ENCODE measurements at regions not wholly inside any gene's neighbourhood (a gene's known extent, or its start where the extent isn't known, plus 50 kb on each side); places are given as distances from the start of the nearest gene placed in this dataset.
"Not testable (repeated sequence)": the region's sequence is repeated elsewhere in the genome, so short reads cannot be mapped to it uniquely, and the experiment has no call there.

DNA sequence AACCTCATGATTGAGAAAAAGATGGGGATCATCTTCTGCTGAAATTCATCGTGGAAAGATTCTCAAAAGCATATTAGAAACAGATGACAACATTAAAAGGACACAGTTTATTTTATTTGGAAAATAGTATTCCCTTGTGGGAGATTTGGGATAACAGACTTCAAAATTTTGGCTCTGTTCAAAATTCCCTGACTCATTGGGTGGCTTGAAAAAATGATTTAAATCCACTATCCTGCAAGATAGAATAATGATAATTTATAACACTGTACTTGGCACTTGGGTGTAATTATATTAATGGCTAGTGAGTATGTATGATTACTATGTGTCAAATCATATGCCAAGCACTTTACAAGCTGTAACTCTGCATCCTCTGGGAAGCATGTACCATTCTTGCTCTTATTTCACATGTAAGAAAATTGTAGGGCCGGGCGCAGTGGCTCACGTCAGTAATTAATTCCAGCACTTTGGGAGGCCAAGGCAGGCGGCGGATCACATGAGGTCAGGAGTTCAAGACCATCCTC, 128.8 kb downstream of the LMNTD1 start:
- peak; percentile 80 for DNase-seq

DNA sequence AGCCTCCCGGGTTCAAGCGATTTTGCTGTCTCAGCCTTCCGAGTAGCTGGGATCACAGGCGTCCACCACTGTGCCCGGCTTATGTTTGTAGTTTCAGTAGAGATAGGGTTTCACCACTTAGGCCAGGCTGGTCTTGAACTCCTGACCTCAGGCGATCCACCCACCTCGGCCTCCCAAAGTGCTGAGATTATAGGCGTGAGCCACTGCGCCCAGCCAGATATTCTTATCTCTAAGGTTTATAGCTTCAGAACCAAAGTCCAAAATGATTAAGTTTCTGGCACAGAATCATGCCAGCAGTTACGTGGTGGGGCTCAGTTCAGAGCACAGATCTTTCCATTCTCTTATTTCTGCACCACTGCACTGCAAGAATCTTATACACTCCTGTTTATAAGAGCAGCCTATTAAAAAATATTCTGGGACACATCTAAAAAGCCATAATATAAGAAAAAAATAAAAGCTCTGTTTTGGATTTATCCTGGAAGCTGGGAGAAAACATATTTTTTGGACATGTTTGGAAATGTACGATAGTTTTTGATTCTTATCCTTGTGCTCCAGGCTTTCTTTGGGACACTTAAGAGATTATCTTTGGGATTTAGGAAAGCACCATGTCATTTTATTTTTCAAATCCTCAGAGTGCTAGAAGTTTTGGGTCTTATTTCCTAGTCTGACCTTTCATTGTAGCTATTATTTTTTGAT, 129.6 kb downstream of the LMNTD1 start:
- peak; percentile 36 for DNase-seq

DNA sequence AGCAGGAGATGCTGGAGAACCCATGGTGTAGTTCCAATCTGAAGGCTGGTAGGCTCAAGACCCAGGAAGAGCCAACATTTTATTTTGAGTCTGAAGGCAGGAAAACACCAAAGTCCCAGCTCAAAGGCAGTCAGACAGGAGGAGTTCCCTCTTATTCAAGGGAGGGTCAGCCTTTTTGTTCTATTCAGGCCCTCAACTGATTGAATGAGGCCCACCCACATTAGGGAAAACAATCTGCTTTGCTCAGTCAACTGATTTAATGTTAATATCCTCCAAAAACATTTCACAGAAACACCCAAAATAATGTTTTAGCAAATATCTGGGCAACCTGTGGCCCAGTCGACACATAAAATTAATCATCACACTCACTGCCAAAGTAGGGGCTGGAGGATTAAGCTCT, 130.8 kb downstream of the LMNTD1 start:
- DNase-seq: no peak

- DNase-seq: no peak
These were observed 131.4 kb downstream of the LMNTD1 start for GRCh38 chr12:25421651-25422167.

DNA sequence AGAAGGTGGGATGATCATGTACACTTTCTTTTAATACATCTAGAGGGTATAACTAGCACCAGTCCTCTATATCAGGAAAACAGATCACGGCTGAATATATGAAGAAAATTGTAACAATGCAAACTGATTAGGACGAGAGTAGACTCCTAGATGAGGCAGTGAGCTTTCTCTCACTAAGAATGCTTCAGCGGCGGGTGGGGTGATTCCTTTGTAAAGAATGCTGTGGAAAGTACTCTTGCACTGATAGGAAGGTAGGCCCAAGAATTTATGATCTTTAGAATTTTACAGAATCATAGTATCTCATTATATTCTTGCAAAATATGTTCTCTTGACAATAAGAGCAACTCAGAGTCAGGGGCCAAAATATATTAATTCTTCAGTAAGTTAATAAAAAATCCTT, 133.0 kb downstream of the LMNTD1 start:
- no peak for DNase-seq

GRCh38 chr12:25419595-25419994, 133.5 kb downstream of the LMNTD1 start:
- no peak for DNase-seq

- DNase-seq: no peak
These were observed 136.0 kb downstream of the LMNTD1 start for GRCh38 chr12:25417071-25417470.

- no peak for DNase-seq
These were observed 136.6 kb downstream of the LMNTD1 start for GRCh38 chr12:25416516-25416915.

DNA sequence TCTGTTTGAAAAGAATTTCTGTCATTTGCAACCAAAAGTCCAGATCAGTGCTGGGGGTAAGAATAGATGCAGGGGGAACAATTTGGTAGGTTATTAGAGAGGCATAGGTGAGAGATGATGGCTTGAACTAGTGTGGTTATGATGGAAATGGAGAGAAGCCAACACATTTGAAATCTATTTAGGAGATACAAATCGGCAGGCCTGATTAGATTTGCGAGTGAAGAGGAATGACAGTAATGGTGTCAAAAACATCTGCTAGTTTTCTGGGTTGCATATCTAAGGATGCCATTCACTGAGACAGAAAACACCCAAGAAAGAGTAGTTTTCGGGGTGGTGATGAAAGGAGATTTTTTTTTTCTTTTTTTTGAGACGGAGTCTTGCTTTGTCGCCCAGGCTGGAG, 138.1 kb downstream of the LMNTD1 start:
- no peak for DNase-seq

DNA sequence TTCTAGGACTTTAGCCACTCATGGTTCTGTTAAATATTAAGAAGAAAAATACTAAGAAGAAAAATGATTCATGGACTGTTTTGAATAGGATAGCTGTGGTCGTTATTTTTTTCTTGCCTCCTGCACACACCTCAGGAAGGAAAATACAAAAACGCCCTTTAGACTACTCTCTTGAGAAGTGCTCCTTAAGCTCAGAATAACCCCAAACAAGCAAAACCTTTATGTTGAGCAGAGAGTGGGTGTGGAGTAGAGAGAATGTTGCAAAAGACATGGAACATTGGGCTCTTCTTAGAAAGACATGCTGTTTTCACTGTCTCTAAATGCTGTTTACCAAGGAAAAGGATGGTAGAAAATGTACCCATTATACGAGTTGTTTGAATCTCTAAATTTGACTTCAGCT, 140.3 kb downstream of the LMNTD1 start:
- no peak for DNase-seq

GRCh38 chr12:25404955-25405354, 148.1 kb downstream of the LMNTD1 start:
- no peak for DNase-seq

- DNase-seq: no peak
These were observed 151.0 kb upstream of the KRAS start for GRCh38 chr12:25401547-25402345.

DNA sequence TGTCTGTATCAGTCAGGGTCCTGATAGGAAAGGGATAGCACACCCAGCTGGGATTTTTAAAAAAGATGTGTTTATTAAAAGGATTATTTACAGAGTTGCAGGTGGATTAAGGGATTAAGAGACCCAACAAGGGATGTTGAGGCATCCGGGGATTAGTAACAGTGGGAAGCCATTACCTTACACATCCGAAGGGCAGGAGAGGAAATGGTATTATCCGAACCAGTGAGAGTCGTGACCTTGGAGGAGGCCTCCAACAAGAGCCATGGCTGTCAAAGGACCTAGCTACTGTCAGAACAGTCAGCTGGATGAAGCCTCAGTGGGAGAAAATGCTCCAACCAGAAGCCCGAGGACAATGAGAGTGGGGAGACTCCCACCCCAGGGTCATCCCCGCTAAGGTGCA, 146.3 kb upstream of the KRAS start:
- DNase-seq: no peak

DNA sequence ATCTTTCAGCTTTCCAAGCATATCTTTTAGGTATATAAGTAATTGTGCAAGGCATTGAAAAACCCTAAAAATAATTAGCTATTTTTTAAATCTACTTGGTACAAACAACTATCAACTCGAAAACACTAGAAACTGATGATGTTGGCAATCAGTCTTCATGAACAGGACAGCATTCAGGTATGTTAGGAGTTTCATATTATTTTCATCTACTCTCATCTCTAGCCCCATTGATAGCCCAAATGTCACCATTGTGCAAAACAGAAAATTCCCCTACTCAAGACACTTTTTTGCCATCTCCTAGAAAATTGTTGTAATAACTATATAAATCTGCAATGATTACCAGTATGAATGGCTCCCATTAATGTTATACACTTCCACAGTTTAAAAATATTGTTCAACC, 144.5 kb upstream of the KRAS start:
- no peak for DNase-seq

GRCh38 chr12:25394775-25395174, 144.0 kb upstream of the KRAS start:
- DNase-seq: not testable (repeated sequence)

DNA sequence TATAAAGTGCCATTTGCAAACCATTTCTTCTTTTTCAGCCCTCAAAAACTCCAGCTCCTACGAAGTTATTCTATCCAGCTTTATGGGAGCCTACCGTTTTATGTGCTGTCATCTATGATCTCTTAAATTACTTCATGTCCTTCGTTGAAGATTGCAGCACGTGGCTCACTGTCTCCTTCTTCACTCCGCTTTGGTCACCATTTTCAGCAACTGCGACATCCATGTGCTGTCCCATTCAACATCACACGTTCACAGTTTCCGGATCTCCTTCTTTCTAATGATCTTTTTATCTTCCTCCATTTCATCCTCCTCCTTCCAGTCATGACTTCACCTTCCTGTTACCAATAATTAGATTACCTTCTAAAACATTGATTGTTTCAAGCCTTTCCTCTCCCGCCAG, 143.3 kb upstream of the KRAS start:
- DNase-seq: no peak

DNA sequence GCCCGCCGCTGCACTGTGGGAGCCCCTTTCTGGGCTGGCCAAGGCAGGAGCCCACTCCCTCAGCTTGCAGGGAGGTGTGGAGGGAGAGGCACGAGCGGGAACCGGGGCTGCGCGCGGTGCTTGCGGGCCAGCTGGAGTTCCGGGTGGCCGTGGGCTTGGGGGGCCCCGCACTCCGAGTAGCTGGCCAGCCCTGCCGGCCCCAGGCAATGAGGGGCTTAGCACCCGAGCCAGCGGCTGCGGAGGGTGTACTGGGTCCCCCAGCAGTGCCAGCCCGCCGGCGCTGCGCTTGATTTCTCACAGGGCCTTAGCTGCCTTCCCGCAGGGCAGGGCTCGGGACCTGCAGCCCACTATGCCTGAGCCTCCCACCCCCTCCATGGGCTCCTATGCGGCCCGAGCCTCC, 140.6 kb upstream of the KRAS start:
- DNase-seq: not testable (repeated sequence)

DNA sequence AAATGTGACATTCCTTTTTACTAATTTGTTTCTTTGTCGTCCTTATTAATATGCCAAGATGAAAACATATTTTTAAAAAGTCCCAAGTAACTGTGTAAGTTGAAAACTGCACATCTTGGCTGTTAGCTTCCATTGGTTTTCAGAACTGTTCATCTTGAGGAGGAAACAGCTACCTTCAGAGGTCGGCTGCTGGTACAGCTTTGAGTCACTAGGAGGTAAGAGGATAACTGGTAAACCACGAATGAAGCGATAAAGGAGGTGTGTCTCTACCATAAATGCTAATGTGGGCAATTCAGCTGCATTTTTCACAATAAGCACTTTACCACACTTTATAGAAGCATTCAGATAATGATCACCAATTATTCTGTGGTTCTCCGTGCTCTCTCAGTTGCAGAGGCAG, 137.5 kb upstream of the KRAS start:
- no peak for DNase-seq

DNA sequence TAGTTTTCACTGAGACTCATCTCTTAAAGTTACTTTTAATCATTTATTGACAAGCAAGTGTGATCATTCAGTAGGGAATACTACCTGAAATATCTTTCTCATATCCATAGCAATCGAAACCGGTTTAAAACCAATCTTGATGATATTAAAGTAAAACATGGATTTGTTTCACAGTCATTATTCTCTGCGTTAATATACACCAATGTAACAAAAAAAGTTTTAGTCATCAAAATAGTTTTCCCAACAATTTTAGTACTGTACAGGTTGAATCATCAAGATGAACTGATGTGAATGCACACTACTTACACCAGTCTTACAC, 137.0 kb upstream of the KRAS start:
- no peak for DNase-seq

- DNase-seq: peak; percentile 96
These were observed 136.4 kb upstream of the KRAS start for GRCh38 chr12:25386831-25387731.

- no peak for DNase-seq
These were observed 134.1 kb upstream of the KRAS start for GRCh38 chr12:25384893-25385248.
